GM12874 (cell line): ENCODE measurements at regions not wholly inside any gene's neighbourhood (a gene's known extent, or its start where the extent isn't known, plus 50 kb on each side); places are given as distances from the start of the nearest gene placed in this dataset.

Experiments
- TF ChIP-seq, protein P1 (sequence below): IDR thresholded peaks from 2 replicates; pipeline ENCODE4 v1.5.1; 2011; ENCODE audit warnings: low read depth, mild to moderate bottlenecking, control low read depth, low read length, moderate library complexity; ENCODE audit not compliant: insufficient read depth

- TF ChIP-seq, protein P1, sequence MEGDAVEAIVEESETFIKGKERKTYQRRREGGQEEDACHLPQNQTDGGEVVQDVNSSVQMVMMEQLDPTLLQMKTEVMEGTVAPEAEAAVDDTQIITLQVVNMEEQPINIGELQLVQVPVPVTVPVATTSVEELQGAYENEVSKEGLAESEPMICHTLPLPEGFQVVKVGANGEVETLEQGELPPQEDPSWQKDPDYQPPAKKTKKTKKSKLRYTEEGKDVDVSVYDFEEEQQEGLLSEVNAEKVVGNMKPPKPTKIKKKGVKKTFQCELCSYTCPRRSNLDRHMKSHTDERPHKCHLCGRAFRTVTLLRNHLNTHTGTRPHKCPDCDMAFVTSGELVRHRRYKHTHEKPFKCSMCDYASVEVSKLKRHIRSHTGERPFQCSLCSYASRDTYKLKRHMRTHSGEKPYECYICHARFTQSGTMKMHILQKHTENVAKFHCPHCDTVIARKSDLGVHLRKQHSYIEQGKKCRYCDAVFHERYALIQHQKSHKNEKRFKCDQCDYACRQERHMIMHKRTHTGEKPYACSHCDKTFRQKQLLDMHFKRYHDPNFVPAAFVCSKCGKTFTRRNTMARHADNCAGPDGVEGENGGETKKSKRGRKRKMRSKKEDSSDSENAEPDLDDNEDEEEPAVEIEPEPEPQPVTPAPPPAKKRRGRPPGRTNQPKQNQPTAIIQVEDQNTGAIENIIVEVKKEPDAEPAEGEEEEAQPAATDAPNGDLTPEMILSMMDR: no peak
These were observed 286.8 kb downstream of the NR2F1-AS1 start for GRCh38 chr5:93294199-93294598.

DNA sequence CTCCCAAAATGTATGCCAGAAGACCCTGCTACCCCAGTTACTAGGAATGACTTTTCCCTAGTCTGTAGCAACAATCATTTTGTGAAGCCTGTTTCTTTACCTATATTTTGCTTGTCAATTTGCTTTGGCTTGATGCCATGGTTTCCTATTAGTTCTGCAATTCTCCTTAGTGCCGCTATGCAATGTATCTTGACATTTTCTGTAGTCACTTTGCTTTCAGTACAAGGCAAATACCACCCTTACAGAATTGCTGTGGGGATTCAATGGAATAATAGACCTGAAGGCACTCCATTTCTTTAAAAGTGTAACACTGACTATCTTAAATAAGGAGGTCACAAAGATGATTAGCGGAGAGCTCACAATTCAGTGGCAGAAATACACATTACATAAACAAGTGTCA lies 291.1 kb downstream of the NR2F1-AS1 start:
- TF ChIP-seq, protein P1: no peak

- TF ChIP-seq, protein P1: no peak
These were observed 295.6 kb downstream of the NR2F1-AS1 start for GRCh38 chr5:93285461-93285860.

- TF ChIP-seq, protein P1: no peak
These were observed 298.8 kb downstream of the NR2F1-AS1 start for GRCh38 chr5:93281980-93282772.

DNA sequence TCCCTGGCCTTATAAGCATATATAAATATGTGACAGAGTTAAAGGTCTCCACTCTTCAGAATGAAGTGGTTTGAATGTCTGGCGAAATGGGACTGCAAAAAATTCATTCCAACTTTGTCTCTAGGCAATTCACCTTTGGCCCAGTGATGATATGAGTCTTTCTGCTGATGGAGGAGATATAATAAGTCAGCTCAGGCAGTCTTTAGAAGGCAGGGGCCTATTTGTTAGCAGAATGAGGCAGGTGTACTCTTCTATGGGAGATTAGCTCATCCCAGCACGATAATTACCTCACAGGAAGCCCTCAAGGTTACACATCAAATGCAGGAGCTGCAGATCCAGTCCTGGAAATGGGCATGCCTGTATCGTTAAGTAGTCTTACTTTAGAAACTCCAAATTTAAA lies 300.5 kb downstream of the NR2F1-AS1 start:
- TF ChIP-seq, protein P1: no peak

DNA sequence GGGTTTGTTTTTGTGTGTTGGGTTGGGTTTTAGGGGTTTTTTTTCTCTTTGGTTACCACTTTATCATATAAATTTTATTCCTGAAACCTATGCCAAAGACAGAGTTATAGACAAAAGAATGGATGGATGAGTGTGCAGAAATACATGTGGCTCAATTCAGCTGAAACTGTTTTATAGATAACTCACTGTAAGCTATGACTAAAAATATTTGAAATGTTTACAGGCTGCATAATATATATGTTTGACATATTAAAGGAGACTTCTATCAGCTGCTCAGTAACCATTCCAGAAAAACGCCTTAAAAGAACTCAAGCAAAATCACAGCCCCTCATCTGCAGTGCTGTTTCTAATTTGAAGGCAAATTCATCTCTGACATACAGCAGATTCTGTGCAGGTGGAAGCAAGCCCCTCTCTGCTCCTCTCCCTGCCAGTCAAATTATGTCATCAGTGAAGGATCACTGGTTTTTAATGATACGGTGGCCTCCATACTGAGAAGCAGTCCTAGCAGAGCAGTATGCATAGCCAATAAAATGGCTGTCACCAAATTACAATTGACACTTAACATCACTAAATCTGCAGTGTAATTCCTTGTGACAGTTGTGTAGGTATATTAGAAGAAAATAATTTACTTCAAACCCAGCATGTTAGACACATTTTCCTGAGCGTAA lies 301.6 kb downstream of the NR2F1-AS1 start:
- TF ChIP-seq, protein P1: no peak

- TF ChIP-seq, protein P1: no peak
These were observed 302.1 kb downstream of the NR2F1-AS1 start for GRCh38 chr5:93278896-93279295.
